ENCODE measurements at regions not wholly inside any gene's neighbourhood (a gene's known extent, or its start where the extent isn't known, plus 50 kb on each side); places are given as distances from the start of the nearest gene placed in this dataset.

DNA sequence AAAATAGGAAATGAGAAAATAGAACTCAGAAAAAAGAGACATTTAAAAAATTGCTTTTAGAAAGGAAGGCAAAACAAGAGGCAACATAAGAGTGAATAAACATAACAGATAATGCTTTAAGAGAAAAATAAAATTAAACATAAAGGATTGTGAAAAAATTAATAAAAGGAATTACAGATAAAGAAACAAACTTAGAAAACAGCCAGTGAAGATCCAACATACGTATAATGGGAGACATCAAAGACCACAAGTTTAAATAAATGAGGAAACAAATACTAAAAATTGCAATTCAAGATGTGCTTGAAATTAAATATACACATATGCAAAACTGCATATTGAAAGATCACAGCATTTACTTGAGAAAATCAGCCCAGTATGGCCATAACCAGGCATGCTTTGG is 448.9 kb downstream of the NBAS start:
- TF ChIP-seq POLR2AphosphoS5 (IDR thresholded peaks at IDR 0.05; ENCODE audit: borderline replicate concordance, low read depth, low read length) (no peak), FOXP2 (optimal IDR thresholded peaks at IDR 0.05; ENCODE audit: control extremely low read depth, extremely low read length, insufficient read depth) (no peak), EZH2 (IDR thresholded peaks at IDR 0.05) (no peak)
